ENCODE measurements at regions not wholly inside any gene's neighbourhood (a gene's known extent, or its start where the extent isn't known, plus 50 kb on each side); places are given as distances from the start of the nearest gene placed in this dataset.

DNA sequence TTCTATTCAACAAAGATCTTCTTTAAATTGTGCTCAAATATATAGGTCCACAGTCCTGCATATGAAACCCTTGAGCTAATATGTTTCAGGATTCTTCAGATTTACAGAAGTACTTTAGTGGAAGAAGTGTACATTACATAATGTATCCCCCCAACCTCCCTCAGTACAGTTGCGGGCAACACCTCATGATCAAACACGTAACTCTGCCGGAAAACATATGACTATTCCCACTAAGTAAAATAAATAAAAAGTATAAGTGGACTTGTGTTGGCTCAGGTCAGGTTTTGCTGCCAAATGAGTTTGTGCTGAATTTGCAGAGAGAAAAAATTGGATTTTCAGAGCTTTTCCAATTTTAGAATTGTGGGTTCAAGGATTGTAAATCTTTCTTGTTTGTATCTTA is 267.6 kb upstream of the MDFIC2 start:
- TF ChIP-seq, protein P1, sequence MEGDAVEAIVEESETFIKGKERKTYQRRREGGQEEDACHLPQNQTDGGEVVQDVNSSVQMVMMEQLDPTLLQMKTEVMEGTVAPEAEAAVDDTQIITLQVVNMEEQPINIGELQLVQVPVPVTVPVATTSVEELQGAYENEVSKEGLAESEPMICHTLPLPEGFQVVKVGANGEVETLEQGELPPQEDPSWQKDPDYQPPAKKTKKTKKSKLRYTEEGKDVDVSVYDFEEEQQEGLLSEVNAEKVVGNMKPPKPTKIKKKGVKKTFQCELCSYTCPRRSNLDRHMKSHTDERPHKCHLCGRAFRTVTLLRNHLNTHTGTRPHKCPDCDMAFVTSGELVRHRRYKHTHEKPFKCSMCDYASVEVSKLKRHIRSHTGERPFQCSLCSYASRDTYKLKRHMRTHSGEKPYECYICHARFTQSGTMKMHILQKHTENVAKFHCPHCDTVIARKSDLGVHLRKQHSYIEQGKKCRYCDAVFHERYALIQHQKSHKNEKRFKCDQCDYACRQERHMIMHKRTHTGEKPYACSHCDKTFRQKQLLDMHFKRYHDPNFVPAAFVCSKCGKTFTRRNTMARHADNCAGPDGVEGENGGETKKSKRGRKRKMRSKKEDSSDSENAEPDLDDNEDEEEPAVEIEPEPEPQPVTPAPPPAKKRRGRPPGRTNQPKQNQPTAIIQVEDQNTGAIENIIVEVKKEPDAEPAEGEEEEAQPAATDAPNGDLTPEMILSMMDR (IDR thresholded peaks at IDR 0.05), result no peak
- no peak for TF ChIP-seq POLR2A (IDR thresholded peaks at IDR 0.05)

All from uterus (tissue), 2 donors.